Globus pallidus (tissue), 1 donor: ENCODE measurements at regions not wholly inside any gene's neighbourhood (a gene's known extent, or its start where the extent isn't known, plus 50 kb on each side); places are given as distances from the start of the nearest gene placed in this dataset.

Source experiments
- DNase-seq: peaks from one replicate; pipeline ENCODE4 v3.0.0-alpha.2; 2015; ENCODE audit warnings: low spot score

- no peak for DNase-seq
Measured at GRCh38 chr10:123557366-123558108, 108.6 kb upstream of the GPR26 start.

DNA sequence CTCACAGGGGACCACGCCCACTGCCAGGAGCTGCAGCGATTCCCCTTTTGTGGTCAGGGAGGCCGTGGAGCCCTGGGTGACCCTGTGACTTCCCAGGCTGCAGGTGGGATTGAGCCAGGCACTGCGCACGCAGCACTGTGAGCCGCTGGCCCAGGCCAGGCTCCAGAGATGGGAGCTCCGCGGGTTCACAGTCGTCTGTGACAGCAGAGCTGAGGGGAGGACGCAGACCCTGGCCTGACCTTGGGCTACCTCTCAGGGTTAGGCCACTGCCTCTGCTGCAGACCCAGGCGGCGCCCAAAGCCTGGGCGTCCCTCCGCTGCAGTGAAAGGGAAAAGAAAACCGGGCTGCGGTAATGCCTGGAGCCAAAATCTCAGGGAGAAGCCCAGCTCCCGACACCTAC lies 107.5 kb upstream of the GPR26 start:
- DNase-seq: peak; percentile 16

DNA sequence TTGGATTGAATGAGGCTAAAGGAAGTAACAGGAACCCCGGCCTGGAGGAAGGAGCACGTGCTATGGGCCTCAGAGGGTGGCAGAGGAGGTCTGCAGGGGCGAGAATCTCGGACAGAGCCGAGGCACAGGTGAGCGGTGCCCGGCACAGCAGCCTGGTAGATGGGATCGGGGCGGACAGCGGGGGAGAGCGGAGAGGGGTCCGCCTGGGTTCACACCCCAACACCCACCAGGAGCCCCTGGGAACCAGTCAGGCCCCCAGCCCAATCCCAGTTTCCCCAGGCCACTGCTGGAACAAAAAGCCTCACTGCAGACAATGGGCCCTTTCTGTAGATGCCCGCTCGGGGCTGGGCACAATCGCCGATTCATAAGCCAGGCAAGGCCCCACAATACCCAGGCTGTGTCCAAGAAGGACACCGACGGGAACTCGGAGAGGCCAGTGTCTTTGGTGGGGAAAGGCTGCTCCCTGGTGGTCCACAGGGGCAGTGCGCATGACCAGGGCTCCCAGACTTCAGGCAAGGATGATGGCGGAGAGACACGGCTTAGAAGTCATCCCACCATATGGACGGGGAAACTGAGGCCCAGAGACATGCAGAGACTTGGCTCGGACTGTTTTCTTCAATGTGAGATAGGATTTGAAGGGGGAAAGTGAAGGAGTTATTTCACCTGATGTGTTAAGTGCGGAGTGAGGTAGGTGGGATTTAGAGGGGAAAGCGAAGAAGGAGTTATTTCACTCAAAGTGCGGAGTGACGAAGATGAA lies 106.9 kb upstream of the GPR26 start:
- peak; percentile 98 for DNase-seq

GRCh38 chr10:123559823-123560092 lies 106.4 kb upstream of the GPR26 start:
- no peak for DNase-seq

- DNase-seq: no peak
Measured at GRCh38 chr10:123560301-123561140, 105.6 kb upstream of the GPR26 start.

DNA sequence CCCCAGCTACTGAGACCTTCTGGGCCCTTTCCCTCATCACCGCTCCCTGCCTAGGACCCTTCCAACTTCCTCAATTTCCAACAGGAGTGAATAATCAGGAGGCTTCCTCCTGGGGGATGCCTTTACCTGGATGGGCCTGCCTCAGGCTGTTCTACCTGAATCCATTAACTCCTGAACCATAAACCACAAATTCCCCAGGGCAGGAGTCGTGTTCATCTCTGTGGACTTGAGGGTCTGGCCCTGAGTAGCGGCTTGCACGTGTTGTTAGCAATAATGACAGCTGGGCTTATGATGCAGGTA lies 105.1 kb upstream of the GPR26 start:
- no peak for DNase-seq

DNA sequence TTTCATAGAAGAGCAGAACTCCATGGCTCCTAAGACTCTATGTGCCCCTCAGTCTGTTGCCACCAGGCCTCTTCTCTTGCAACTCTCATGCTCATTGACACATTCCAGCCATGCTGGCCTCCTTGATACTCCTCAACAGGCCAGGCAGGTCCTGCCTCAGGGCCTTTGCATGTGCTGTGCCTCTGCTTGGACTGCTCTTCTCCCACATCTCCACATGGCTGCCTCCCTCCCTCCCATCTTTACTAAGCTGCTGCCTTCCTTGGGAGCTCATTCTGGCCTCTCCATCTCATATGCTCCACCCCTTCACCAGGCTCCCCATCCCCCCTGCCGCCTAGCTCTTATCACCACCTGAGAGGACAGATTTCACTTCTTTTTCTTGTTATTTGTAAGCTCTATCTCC lies 103.8 kb upstream of the GPR26 start:
- no peak for DNase-seq

DNA sequence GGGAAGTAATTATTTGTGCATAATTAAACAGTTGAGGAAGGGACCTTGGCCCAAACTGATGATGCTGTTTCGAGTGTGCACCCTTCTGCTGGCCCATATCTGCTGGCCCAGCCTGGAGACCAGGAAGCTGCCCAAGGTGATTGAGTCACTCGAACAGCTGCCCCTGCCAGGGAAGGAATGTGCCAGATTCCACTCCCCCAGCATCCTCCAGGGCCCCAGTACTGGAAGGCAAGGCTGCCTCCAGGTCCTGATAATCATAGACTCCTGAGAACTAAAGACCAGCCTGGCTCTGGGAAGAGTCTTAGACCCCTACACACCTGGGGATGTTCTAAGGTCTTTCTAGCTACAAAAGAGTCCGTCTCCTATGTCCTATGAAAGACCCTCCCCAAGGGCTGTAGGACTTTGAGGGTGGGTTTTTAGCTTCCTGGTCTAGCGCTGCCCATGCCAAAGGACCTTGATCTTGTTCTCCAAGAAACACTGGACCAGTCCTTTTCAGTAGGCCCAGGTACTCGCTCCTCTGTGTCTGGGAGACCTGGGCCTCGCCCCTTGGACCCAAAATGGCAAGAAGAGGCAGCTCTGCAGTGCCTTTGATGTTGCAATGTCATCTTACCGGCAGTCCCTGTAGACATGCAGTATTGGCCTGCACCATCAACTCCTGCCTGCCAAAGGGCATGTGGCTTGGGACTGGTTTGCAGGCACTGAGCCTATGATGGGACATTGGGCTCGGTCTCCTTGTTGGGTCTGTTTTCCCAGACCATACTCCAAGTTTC lies 103.2 kb upstream of the GPR26 start:
- no peak for DNase-seq

DNA sequence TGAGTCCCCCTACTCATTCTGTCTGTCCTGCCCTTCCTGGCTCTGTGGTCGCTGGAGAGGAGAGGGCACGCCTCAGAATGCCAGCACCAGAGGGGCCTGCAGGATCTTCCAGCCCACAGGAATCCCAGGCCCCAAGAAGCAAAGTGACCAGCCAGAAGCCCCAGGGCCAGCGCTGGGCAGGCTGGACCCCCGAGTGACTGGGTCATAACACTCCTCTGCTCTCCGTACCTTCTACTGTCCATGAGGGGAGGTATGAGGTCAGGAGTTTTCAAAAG lies 102.6 kb upstream of the GPR26 start:
- DNase-seq: no peak

DNA sequence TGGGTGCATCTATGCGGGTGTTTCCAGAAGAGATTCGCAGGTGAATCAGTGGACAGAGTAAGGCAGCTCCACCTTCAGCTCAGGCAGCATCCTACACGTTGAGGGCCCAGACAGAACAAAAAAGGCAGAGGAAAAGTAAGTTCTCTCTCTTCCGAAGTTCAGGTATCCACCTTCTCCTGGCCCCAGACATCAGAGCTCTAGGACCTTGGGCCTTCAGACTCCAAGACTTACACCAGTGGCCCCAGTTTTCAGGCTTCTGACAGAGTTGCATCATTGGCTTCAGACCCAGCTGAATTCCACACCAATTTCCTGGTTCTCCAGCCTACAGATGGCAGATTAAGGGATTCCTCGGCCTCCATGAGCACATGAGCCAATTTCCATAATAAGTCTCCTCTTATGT lies 102.2 kb upstream of the GPR26 start:
- DNase-seq: no peak

DNA sequence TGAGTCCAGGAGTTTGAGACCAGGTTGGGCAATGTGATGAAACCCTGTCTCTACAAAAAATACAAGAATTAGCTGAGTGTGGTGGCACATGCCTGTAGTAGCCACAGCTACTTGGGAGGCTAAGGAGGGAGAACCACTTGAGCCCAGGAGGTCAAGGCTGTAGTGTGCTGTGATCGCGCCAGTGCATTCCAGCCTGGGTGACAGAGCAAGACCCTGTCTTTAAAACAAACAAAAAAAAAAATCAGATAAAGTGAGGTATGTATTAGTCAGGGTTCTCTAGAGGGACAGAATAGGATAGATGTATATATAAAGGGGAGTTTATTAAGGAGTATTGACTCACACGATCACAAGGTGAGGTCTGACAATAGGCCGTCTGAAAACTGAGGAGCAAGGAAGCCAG lies 101.5 kb upstream of the GPR26 start:
- no peak for DNase-seq

DNA sequence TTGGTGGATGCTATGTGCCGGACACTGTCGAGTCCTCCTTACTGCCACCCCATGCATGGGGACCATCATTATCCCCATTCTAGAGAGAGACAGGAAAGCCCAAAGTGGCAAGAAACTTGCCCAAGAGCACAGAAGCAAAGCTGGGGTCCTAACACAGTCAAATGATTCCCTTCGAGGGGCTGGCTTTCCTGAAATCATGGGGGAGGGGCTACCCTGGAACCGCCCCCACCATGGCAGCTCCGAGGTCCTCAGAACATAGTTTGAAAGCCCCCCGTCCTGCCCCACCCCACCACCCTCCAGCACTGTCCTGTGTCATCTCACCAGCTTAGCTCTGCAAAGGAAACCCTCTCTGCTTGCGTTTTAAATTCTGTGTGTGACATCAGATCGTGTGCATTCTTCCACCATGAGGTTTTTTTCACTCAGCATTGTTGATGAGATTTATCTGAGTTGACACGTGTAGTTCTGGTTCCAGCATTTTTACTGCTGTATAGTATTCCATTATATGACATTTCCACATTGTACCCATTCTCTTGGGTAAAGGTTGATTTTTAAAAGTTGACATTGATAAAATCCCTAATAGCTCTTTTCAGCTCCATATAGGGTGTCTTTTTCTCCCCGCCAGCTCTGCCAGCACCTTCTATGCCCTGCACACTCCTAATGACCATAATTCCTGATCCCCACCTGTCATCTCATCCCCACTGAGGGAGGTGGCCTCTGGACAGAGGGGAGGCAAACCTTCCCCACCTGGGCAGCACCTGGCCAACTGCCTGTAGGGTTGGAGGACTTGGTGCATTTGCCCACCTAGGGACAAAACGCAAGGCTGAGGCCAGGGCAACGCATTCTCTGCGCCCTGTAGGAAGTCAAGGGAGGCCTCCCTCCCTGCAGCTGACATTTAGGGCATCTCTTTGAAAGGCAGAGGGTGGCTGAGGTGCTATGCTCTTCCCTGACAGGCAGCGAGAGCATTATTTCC lies 100.2 kb upstream of the GPR26 start:
- no peak for DNase-seq

- no peak for DNase-seq
Measured at GRCh38 chr10:123567984-123568739, 98.0 kb upstream of the GPR26 start.

- DNase-seq: no peak
Measured at GRCh38 chr10:123568751-123569150, 97.4 kb upstream of the GPR26 start.

DNA sequence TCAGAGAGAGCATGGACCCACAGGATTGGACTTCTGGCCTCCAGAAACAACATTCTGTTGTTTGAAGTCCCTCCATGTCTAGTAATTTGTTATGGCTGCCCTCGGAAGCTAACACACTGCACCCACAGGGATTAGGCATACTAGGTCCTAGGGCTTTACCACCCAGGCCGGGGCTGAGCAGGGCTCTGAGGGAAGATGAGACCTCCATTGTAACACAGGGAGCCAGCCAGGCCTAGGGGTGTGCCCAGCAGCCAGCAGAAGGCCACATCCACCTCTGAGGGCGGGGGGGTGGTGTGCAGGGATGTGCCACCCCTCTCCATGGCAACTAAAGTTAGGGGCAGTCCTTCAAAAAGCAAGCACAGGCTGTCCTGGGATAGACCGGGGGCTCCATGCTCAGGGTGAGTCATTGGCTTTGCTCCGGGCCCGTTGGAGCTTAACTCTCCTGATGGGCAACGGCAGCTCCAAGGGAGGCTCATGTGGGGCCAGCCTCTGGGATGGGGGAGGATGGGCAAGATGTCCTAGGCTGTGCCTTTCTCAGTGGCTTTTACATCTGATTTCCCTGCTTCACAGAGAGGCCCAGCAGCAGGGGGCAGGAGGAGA lies 96.6 kb upstream of the GPR26 start:
- DNase-seq: no peak

- DNase-seq: no peak
Measured at GRCh38 chr10:123570051-123570897, 95.9 kb upstream of the GPR26 start.

DNA sequence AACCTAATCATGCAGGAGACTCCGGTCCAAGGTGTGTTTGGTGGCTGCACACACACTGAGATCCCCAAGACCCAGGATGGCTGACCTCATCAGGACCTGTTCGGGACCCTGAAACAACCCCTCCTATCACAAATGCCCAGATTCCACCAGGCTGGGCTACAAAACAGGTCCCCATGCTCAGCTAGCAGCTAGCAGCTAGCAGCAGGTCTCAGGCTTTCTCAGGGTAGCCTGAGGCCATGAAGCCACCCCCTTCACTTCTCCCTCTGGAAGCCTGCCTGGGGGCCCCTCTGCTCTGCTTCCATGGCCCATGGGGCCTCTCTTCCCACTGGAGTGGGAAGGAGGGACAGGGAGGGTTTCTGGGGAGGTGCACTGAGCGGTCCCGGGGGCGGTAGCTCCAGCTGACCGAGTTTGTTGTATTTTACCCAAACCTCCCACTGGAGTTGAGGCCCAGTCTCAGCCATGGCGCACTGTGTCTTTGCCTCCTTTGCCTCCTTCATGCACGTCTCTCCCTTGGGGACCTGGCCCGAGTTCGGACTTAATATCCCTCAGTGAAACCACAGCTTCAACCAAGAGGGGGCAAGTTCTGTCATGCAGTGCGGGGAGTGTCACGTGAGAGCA lies 95.1 kb upstream of the GPR26 start:
- no peak for DNase-seq

DNA sequence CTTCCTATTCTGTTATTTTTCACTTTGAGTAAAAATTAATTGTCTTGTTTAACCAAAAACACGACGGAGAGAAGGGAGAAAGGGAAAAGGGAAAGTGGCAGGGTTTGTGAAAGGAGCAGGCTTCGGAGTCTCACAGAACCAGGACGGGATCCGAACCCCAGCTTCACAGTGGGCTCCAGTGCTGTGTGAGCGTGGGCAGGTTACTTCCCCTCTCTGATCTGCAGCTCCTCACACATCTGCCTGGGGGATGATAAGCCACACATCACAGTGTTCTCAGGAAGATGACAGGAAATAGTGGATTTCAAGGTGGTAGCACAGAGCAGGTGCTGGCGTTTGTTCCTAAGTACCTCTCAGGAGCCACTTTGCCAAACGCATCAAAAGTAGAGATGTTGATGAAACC lies 94.2 kb upstream of the GPR26 start:
- no peak for DNase-seq
